CD4-positive, alpha-beta T cell (primary cell): ENCODE measurements at regions not wholly inside any gene's neighbourhood (a gene's known extent, or its start where the extent isn't known, plus 50 kb on each side); places are given as distances from the start of the nearest gene placed in this dataset.

Experiments used
- ATAC-seq: fragments of 200-7000 bp; cut with Tn5 transposase; one replicate; pipeline ENCODE4 v1.10.0; 2022; ENCODE audit warnings: mild to moderate bottlenecking; ENCODE audit not compliant: poor library complexity
- CTCF ChIA-PET: fragments of 350-600 bp; sonication (Branson Sonifier 250); formaldehyde crosslinking; loops from one replicate; lab custom pipeline; 2021; ENCODE audit warnings: antibody characterized with exemption, inconsistent platforms; lab: Charles Lee
- POLR2A ChIA-PET: fragments of 350-600 bp; sonication (Branson Sonifier 250); formaldehyde crosslinking; loops from one replicate; lab custom pipeline; 2021; ENCODE audit warnings: antibody characterized with exemption, inconsistent platforms; lab: Charles Lee
- DNase-seq, 14 experiments: peaks; one replicate each; pipeline ENCODE4 v3.0.0-alpha.2; 2013 to 2020; ENCODE audit warnings: mixed read lengths in 2 of 14
- H3K27ac ChIP-seq, 2 donors: one replicate each; pipeline versions ENCODE4 v1.5.1 to v1.7.0; 2013; ENCODE audit warnings: low read length in 2 of 2, low read depth in 1 of 2, mild to moderate bottlenecking in 1 of 2
- H3K27me3 ChIP-seq, 2 experiments: 1 replicate in 1 of 2; 2 replicates in 1 of 2; pipeline versions ENCODE4 v1.6.1 to v1.7.0; 2013; ENCODE audit warnings: low read length in 2 of 2, control low read depth in 1 of 2, mild to moderate bottlenecking in 1 of 2, moderate library complexity in 1 of 2; ENCODE audit not compliant: insufficient read depth in 2 of 2, control insufficient read depth in 1 of 2
- H3K36me3 ChIP-seq: one replicate; pipeline ENCODE4 v1.6.1; 2013; ENCODE audit warnings: low read length, control low read depth; ENCODE audit not compliant: insufficient read depth
- H3K4me1 ChIP-seq: one replicate; pipeline ENCODE4 v1.6.1; 2013; ENCODE audit warnings: low read length, control low read depth; ENCODE audit not compliant: insufficient read depth
- H3K4me3 ChIP-seq: one replicate; pipeline ENCODE4 v1.5.1; 2013; ENCODE audit warnings: mild to moderate bottlenecking, low read length, moderate library complexity
- H3K9me3 ChIP-seq, 2 experiments: 1 replicate in 1 of 2; 2 replicates in 1 of 2; pipeline versions ENCODE4 v1.6.1 to v1.7.0; 2013; ENCODE audit warnings: low read length in 2 of 2, mild to moderate bottlenecking in 2 of 2, control low read depth in 1 of 2, moderate library complexity in 1 of 2; ENCODE audit not compliant: control insufficient read depth in 1 of 2, insufficient read depth in 1 of 2
- H3K27ac Mint-ChIP-seq: one replicate; pipeline ENCODE4 v1.8.0; 2020; ENCODE audit warnings: mixed read lengths
- H3K27me3 Mint-ChIP-seq: one replicate; pipeline ENCODE4 v1.8.0; 2021; ENCODE audit warnings: mixed read lengths
- H3K36me3 Mint-ChIP-seq: one replicate; pipeline ENCODE4 v1.8.0; 2021; ENCODE audit warnings: low read depth, mixed read lengths
- H3K4me1 Mint-ChIP-seq: one replicate; pipeline ENCODE4 v1.8.0; 2021; ENCODE audit warnings: low read depth, mixed read lengths
- H3K4me3 Mint-ChIP-seq: one replicate; pipeline ENCODE4 v1.8.0; 2020; ENCODE audit warnings: mild to moderate bottlenecking, mixed read lengths
- H3K9me3 Mint-ChIP-seq: one replicate; pipeline ENCODE4 v1.8.0; 2020; ENCODE audit warnings: mixed read lengths
- intact Hi-C, 2 experiments: fragments of 100-400 bp; cut with DNase I in 1 of 2; cut with micrococcal nuclease in 1 of 2; formaldehyde crosslinking; loops; one replicate each; pipeline versions ENCODE4 v1.15.1 to v1.9.0; 2023 to 2025; cut with DNase I, micrococcal nuclease
- TF ChIP-seq, protein P1 (sequence below): fragments of 200-600 bp; IDR thresholded peaks from one replicate; pipeline ENCODE4 v1.8.0; 2022; ENCODE audit warnings: antibody characterized with exemption, mild to moderate bottlenecking

DNA sequence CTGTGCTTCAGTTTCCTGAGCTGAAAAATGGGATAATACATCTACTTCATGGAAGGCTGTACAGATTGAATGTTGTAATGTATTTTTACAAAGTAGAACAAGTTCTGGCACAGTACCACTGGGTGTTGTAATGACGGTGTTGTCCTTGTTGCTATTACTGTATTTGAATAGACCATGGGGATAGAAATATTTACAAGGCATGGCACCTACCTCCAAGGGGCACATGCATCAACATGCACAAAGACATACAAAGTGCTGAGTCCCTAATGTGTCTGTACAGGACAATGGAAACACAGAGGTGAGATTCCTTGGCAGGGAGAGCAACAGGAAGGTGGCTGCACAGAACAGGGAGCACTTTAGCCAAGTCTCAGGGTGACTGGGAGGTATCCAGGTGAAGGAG is 930.6 kb upstream of the TMEM132C start:
- Mint-ChIP-seq H3K36me3 (no peaks in the 10 kb centered on the region), H3K27ac (no peak overlapping the region), H3K4me1 (no peaks in the 10 kb centered on the region), H3K9me3 (no peaks in the 10 kb centered on the region), H3K27me3 (peaks cover 4% of the 10 kb centered on the region), H3K4me3 (no peak overlapping the region)
- H3K4me1 ChIP-seq = no peaks in the 10 kb centered on the region
- H3K27me3 ChIP-seq = no peaks in the 10 kb centered on the region
- TF ChIP-seq, protein P1, sequence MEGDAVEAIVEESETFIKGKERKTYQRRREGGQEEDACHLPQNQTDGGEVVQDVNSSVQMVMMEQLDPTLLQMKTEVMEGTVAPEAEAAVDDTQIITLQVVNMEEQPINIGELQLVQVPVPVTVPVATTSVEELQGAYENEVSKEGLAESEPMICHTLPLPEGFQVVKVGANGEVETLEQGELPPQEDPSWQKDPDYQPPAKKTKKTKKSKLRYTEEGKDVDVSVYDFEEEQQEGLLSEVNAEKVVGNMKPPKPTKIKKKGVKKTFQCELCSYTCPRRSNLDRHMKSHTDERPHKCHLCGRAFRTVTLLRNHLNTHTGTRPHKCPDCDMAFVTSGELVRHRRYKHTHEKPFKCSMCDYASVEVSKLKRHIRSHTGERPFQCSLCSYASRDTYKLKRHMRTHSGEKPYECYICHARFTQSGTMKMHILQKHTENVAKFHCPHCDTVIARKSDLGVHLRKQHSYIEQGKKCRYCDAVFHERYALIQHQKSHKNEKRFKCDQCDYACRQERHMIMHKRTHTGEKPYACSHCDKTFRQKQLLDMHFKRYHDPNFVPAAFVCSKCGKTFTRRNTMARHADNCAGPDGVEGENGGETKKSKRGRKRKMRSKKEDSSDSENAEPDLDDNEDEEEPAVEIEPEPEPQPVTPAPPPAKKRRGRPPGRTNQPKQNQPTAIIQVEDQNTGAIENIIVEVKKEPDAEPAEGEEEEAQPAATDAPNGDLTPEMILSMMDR = no peak
- POLR2A ChIA-PET = no interaction called here
- ATAC-seq (no peak), DNase-seq (no peak)
- H3K36me3 ChIP-seq = no peaks in the 10 kb centered on the region
- intact Hi-C loops = no loop called here
- CTCF ChIA-PET = no interaction called here
- H3K4me3 ChIP-seq = no peak overlapping the region
- H3K27ac ChIP-seq = no peak overlapping the region
- peaks cover 0 to 5% of the 10 kb centered on the region in 2 experiments for H3K9me3 ChIP-seq

DNA sequence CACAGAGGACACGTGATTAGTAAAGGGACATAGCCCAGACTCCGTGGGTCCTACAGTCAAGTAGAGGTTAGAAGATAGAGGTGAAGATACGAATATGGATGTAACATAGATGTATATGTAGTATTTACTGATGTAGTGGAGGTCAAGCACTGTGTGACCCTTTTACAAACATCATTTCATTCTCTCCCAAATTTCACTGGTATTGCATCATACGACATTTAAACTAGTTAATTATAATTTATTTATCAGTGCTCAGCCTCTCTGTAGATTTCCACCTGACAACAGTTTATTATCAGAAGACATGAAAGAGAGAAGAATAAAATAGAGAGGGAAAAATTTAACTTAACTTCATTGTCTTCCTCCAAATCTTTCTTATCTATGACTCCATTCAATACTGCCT is 927.9 kb upstream of the TMEM132C start:
- no peak for ATAC-seq
- Mint-ChIP-seq H3K27me3 (peaks cover 4% of the 10 kb centered on the region), H3K9me3 (no peaks in the 10 kb centered on the region), H3K36me3 (no peaks in the 10 kb centered on the region), H3K4me3 (no peak overlapping the region), H3K27ac (no peak overlapping the region), H3K4me1 (no peaks in the 10 kb centered on the region)
- intact Hi-C loops = no loop called here
- Histone ChIP-seq H3K4me1 (no peaks in the 10 kb centered on the region), H3K27ac (no peak overlapping the region), H3K9me3 (no peaks in the 10 kb centered on the region), H3K27me3 (no peaks in the 10 kb centered on the region), H3K4me3 (no peak overlapping the region), H3K36me3 (no peaks in the 10 kb centered on the region)
- TF ChIP-seq, protein P1 = no peak
- ChIA-PET POLR2A (no interaction called here), CTCF (no interaction called here)
- no peak for DNase-seq

DNA sequence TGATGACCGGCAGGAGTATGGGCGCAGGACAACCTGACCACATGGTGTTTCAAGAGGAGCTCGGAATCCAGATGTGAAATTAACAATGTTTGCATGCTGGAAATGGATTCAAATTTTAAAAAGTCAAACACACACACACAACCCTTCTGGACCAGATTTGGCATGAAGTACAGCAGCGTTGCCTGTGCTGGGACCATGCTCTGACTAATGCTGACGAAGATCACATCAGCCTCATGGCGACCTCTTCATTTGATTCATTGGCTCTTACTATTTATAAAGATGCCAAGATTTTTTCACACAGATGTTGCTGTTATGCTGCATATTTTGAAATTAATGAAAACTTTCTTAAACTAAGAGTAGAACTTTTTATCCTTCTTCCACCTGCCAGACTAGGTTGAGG is 926.6 kb upstream of the TMEM132C start:
- no peaks in the 10 kb centered on the region for H3K27me3 ChIP-seq
- H3K9me3 Mint-ChIP-seq = peaks cover 5% of the 10 kb centered on the region
- TF ChIP-seq, protein P1 = no peak
- no peaks in the 10 kb centered on the region for H3K4me1 ChIP-seq
- H3K4me3 ChIP-seq = no peak overlapping the region
- no peaks in the 10 kb centered on the region for H3K36me3 Mint-ChIP-seq
- ATAC-seq (no peak), DNase-seq (no peak)
- H3K27ac ChIP-seq = no peak overlapping the region
- H3K27me3 Mint-ChIP-seq = peaks cover 4% of the 10 kb centered on the region
- ChIA-PET POLR2A (no interaction called here), CTCF (no interaction called here)
- no peak overlapping the region for H3K27ac Mint-ChIP-seq
- H3K4me3 Mint-ChIP-seq = no peak overlapping the region
- intact Hi-C loops = no loop called here
- H3K36me3 ChIP-seq = no peaks in the 10 kb centered on the region
- H3K9me3 ChIP-seq = no peaks in the 10 kb centered on the region
- H3K4me1 Mint-ChIP-seq = no peaks in the 10 kb centered on the region
